Fibroblast of lung (primary cell): ENCODE measurements at regions not wholly inside any gene's neighbourhood (a gene's known extent, or its start where the extent isn't known, plus 50 kb on each side); places are given as distances from the start of the nearest gene placed in this dataset.

Experiments
- EZH2 ChIP-seq: IDR thresholded peaks from 2 replicates; pipeline ENCODE4 v1.5.1; 2012; ENCODE audit warnings: low read length, control low read depth, mild to moderate bottlenecking; ENCODE audit errors: missing control alignments
- TF ChIP-seq, protein P1 (sequence below), 2 donors: IDR thresholded peaks in 1 of 2; conservative IDR thresholded peaks in 1 of 2; 1 replicate in 1 of 2; 2 replicates in 1 of 2; pipeline ENCODE4 v1.5.1; 2011 to 2012; ENCODE audit warnings: low read length in 2 of 2, control low read depth in 1 of 2, inconsistent platforms in 1 of 2, low read depth in 1 of 2, mild to moderate bottlenecking in 1 of 2

- TF ChIP-seq, protein P1, sequence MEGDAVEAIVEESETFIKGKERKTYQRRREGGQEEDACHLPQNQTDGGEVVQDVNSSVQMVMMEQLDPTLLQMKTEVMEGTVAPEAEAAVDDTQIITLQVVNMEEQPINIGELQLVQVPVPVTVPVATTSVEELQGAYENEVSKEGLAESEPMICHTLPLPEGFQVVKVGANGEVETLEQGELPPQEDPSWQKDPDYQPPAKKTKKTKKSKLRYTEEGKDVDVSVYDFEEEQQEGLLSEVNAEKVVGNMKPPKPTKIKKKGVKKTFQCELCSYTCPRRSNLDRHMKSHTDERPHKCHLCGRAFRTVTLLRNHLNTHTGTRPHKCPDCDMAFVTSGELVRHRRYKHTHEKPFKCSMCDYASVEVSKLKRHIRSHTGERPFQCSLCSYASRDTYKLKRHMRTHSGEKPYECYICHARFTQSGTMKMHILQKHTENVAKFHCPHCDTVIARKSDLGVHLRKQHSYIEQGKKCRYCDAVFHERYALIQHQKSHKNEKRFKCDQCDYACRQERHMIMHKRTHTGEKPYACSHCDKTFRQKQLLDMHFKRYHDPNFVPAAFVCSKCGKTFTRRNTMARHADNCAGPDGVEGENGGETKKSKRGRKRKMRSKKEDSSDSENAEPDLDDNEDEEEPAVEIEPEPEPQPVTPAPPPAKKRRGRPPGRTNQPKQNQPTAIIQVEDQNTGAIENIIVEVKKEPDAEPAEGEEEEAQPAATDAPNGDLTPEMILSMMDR (conservative IDR thresholded peaks at IDR 0.05 in 1 of 2, IDR thresholded peaks at IDR 0.05 in 1 of 2; ENCODE audit: low read depth in 1 of 2, low read length in 2 of 2): no peak
- no peak for TF ChIP-seq EZH2
These were observed 806.1 kb downstream of the TNS3 start for GRCh38 chr7:46775776-46776175.
